ENCODE measurements at regions not wholly inside any gene's neighbourhood (a gene's known extent, or its start where the extent isn't known, plus 50 kb on each side); places are given as distances from the start of the nearest gene placed in this dataset.

DNA sequence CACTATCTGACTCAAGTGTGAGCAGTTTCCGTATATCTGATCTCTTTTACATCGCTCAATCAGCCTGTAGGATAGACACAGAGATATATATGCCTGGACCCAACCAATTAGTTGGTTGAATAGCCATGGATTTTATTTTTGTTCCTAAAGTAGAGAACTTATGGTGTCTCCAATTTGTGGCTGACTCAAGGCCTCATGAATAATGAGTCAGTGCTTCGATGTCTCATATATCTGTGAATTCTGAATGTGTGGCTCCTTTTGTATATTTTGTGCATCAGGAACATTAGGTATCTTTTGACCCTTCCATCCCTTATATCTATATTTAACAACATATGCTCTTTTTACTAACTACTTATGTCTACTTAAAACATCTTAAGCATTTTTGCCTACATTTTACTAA is 64.5 kb downstream of the OR2B2 start:
- TF ChIP-seq, protein P1, sequence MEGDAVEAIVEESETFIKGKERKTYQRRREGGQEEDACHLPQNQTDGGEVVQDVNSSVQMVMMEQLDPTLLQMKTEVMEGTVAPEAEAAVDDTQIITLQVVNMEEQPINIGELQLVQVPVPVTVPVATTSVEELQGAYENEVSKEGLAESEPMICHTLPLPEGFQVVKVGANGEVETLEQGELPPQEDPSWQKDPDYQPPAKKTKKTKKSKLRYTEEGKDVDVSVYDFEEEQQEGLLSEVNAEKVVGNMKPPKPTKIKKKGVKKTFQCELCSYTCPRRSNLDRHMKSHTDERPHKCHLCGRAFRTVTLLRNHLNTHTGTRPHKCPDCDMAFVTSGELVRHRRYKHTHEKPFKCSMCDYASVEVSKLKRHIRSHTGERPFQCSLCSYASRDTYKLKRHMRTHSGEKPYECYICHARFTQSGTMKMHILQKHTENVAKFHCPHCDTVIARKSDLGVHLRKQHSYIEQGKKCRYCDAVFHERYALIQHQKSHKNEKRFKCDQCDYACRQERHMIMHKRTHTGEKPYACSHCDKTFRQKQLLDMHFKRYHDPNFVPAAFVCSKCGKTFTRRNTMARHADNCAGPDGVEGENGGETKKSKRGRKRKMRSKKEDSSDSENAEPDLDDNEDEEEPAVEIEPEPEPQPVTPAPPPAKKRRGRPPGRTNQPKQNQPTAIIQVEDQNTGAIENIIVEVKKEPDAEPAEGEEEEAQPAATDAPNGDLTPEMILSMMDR (conservative IDR thresholded peaks at IDR 0.05 in 1 of 2, IDR thresholded peaks at IDR 0.05 in 1 of 2; ENCODE audit: extremely low read depth in 1 of 2, insufficient read depth in 1 of 2, low read depth in 1 of 2, low read length in 2 of 2): no peak
- no peak for TF ChIP-seq EZH2 (IDR thresholded peaks at IDR 0.05; ENCODE audit: borderline replicate concordance, low read length)
